ENCODE measurements at regions not wholly inside any gene's neighbourhood (a gene's known extent, or its start where the extent isn't known, plus 50 kb on each side); places are given as distances from the start of the nearest gene placed in this dataset.

GRCh38 chr13:105273665-105274222 is 1261.7 kb downstream of the EFNB2 start:
- TF ChIP-seq, protein P1, sequence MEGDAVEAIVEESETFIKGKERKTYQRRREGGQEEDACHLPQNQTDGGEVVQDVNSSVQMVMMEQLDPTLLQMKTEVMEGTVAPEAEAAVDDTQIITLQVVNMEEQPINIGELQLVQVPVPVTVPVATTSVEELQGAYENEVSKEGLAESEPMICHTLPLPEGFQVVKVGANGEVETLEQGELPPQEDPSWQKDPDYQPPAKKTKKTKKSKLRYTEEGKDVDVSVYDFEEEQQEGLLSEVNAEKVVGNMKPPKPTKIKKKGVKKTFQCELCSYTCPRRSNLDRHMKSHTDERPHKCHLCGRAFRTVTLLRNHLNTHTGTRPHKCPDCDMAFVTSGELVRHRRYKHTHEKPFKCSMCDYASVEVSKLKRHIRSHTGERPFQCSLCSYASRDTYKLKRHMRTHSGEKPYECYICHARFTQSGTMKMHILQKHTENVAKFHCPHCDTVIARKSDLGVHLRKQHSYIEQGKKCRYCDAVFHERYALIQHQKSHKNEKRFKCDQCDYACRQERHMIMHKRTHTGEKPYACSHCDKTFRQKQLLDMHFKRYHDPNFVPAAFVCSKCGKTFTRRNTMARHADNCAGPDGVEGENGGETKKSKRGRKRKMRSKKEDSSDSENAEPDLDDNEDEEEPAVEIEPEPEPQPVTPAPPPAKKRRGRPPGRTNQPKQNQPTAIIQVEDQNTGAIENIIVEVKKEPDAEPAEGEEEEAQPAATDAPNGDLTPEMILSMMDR (IDR thresholded peaks at IDR 0.05), result no peak
- TF ChIP-seq POLR2A (IDR thresholded peaks at IDR 0.05), result no peak
